Neural cell (in vitro differentiated cells): ENCODE measurements at regions not wholly inside any gene's neighbourhood (a gene's known extent, or its start where the extent isn't known, plus 50 kb on each side); places are given as distances from the start of the nearest gene placed in this dataset.

Source experiments
- EZH2 ChIP-seq: fragments of 200-600, 300-800 bp; shearing (Covaris generic), sonication (generic); IDR thresholded peaks from 2 replicates; pipeline ENCODE4 v1.6.1; 2014; ENCODE audit warnings: antibody characterized with exemption, low read length, borderline replicate concordance, mild to moderate bottlenecking; ENCODE audit not compliant: insufficient read depth, poor library complexity, severe bottlenecking
- POLR2AphosphoS5 ChIP-seq: IDR thresholded peaks from 2 replicates; pipeline ENCODE4 v1.6.1; 2012
- SMC3 ChIP-seq: fragments of 450-650 bp; conservative IDR thresholded peaks from 2 replicates; pipeline ENCODE4 v1.6.1; 2014; ENCODE audit warnings: antibody characterized with exemption, mild to moderate bottlenecking, moderate library complexity; ENCODE audit not compliant: poor library complexity
- TF ChIP-seq, protein P1 (sequence below): fragments of 450-650 bp; IDR thresholded peaks from 2 replicates; pipeline ENCODE4 v1.5.1; 2014; ENCODE audit warnings: antibody characterized with exemption, mild to moderate bottlenecking, moderate library complexity; ENCODE audit not compliant: poor library complexity, severe bottlenecking
- TF ChIP-seq, protein P2 (sequence below): IDR thresholded peaks from 2 replicates; pipeline ENCODE4 v1.6.1; 2012; ENCODE audit warnings: borderline replicate concordance

DNA sequence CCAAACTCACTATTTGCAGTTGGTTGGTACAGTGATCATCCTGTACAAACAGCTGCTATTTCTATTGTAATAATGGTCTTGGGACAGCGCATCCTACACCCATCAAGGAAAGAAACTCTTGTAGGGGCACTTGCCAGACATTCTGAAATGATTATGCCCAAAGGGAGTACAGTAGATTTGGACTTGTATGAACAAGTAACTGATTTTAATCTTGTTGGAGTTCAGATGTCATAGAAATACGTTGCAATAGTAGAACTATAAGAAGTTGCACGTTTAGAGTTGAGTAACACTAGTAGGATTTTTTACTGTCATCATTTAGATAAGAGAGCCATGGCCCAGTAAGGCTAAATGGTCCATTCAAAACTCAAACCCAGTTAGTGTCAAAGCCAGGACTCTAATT lies 192.8 kb downstream of the SATB1 start:
- TF ChIP-seq SMC3 (no peak), POLR2AphosphoS5 (no peak), EZH2 (no peak)
- TF ChIP-seq, protein P1, sequence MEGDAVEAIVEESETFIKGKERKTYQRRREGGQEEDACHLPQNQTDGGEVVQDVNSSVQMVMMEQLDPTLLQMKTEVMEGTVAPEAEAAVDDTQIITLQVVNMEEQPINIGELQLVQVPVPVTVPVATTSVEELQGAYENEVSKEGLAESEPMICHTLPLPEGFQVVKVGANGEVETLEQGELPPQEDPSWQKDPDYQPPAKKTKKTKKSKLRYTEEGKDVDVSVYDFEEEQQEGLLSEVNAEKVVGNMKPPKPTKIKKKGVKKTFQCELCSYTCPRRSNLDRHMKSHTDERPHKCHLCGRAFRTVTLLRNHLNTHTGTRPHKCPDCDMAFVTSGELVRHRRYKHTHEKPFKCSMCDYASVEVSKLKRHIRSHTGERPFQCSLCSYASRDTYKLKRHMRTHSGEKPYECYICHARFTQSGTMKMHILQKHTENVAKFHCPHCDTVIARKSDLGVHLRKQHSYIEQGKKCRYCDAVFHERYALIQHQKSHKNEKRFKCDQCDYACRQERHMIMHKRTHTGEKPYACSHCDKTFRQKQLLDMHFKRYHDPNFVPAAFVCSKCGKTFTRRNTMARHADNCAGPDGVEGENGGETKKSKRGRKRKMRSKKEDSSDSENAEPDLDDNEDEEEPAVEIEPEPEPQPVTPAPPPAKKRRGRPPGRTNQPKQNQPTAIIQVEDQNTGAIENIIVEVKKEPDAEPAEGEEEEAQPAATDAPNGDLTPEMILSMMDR = no peak
- TF ChIP-seq, protein P2, sequence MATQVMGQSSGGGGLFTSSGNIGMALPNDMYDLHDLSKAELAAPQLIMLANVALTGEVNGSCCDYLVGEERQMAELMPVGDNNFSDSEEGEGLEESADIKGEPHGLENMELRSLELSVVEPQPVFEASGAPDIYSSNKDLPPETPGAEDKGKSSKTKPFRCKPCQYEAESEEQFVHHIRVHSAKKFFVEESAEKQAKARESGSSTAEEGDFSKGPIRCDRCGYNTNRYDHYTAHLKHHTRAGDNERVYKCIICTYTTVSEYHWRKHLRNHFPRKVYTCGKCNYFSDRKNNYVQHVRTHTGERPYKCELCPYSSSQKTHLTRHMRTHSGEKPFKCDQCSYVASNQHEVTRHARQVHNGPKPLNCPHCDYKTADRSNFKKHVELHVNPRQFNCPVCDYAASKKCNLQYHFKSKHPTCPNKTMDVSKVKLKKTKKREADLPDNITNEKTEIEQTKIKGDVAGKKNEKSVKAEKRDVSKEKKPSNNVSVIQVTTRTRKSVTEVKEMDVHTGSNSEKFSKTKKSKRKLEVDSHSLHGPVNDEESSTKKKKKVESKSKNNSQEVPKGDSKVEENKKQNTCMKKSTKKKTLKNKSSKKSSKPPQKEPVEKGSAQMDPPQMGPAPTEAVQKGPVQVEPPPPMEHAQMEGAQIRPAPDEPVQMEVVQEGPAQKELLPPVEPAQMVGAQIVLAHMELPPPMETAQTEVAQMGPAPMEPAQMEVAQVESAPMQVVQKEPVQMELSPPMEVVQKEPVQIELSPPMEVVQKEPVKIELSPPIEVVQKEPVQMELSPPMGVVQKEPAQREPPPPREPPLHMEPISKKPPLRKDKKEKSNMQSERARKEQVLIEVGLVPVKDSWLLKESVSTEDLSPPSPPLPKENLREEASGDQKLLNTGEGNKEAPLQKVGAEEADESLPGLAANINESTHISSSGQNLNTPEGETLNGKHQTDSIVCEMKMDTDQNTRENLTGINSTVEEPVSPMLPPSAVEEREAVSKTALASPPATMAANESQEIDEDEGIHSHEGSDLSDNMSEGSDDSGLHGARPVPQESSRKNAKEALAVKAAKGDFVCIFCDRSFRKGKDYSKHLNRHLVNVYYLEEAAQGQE = no peak
